Dermis blood vessel endothelial cell (primary cell): ENCODE measurements at regions not wholly inside any gene's neighbourhood (a gene's known extent, or its start where the extent isn't known, plus 50 kb on each side); places are given as distances from the start of the nearest gene placed in this dataset.
"Not testable (repeated sequence)": the region's sequence is repeated elsewhere in the genome, so short reads cannot be mapped to it uniquely, and the experiment has no call there.

Experiments used
- DNase-seq: peaks from one replicate; pipeline ENCODE4 v3.0.0; 2010

DNA sequence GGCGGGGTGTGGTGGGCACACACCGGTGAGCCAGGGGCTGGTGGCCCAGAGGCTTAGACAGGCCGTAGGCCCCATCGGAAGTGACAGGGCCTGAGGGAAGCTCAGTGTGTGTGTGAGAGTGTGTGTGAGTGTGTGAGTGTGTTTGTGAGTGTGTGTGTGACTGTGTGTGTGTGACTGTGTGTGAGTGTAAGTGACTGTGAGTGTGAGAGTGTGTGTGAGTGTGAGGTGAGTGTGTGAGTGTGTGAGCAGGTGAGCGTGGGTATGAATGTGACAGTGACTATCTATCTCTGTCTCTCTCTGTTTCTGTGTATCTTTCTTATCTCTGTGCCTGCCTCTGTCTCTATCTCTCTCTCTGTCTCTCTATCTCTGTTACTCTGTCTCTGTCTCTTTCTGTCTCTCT lies 171.6 kb downstream of the TMEM121 start:
- DNase-seq, result not testable (repeated sequence)

DNA sequence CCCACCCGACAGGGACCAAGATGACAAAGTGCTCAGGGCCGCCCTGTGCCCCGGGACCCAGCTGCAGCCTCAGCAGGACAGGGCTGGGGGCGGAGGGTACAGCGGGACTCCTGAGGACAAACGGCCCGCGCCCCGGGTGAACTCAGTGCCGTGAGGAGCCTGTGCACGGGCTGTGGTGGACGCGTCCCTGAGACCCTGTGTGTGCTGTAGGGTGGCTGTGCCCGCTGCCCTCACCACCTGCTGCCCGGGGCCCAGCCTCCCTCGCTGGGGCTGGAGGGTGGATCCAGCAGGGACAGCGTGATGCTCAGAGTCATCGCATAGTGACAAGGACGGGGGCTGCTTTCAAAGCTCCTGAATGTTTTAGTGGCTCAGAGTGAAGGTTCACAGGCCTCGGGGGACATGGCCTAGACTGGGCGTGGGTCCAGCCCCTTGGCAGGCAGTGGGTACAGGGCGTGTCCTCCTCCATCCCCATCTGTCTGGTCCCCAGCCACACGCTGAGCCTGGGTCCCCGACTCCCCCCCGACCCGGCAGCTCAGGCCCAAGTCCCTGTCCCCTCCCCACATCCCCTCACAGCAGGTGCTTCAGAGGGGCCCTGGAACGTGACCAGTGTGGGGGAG lies 172.7 kb downstream of the TMEM121 start:
- not testable (repeated sequence) for DNase-seq

DNA sequence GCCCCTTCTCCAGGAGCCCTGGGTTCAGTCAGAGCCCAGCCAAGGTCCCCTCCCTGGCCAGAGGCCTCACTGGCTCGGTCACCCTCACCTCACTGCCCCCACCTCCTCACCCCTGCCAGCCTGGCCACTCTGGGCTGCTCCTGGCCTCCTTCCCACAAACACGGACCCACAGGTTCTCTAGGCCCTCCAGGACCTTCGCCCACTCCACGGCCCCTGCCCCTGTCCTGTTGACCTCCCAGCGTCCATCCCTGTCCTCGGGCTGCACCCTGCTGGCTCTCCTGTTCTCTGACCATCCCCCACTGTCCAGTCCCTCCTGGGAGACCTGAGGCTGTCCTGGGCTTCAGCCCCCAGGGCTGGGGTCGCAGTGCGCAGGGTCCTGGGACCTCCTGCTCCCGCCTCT lies 173.3 kb downstream of the TMEM121 start:
- DNase-seq, result not testable (repeated sequence)

DNA sequence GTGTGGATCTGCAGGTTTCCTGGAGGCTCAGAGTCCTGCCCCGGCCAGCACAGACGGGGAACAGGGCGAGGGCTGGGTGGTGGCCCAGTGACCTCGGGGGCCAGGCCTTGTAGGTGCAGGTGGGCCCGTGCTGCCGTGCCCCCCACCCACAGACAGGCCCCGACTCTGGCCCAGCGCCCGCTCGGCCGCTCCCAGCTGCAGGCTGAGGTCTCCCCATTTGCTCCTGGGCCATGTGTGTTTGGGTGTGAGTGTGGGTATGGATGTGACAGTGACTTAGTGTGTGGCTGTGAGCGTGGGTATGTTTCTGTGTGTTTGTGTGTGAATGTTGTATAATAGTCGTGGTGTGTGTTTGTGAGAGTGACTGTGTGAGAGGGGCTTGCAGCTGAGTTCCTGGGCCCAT lies 173.8 kb downstream of the TMEM121 start:
- DNase-seq, result not testable (repeated sequence)

DNA sequence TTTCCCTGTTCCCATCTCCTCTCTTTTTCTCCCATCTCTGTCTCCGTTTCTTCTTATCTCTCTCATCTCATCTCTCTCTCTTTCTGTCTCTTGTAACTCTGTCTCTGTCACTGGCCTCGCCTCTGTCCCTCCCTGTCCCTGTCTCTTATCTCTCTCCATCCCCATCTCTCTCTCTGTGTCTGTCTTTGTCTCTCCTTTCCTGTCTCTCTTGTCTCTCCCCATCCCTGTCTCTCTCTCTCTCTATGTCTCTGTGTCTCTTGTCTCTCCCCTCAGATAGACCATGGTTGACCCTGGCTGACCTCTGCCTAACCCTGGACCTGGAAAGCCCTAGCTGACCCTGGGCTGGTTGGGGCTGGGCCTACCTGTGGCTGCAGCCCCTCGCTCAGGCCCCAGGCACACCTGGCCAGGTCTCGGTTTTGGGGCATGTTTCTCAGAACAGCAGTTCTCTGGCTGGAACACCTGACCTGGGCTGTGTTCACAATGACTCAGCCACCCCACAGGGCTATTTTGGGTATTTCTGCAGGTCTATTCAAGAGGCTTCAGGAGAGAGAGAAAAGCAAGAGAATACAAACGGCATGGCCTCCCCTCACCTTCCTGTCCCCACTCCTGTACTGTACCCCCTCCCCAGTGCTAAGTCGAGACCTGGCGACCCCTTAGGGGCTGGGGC lies 174.4 kb downstream of the TMEM121 start:
- DNase-seq, result no peak

DNA sequence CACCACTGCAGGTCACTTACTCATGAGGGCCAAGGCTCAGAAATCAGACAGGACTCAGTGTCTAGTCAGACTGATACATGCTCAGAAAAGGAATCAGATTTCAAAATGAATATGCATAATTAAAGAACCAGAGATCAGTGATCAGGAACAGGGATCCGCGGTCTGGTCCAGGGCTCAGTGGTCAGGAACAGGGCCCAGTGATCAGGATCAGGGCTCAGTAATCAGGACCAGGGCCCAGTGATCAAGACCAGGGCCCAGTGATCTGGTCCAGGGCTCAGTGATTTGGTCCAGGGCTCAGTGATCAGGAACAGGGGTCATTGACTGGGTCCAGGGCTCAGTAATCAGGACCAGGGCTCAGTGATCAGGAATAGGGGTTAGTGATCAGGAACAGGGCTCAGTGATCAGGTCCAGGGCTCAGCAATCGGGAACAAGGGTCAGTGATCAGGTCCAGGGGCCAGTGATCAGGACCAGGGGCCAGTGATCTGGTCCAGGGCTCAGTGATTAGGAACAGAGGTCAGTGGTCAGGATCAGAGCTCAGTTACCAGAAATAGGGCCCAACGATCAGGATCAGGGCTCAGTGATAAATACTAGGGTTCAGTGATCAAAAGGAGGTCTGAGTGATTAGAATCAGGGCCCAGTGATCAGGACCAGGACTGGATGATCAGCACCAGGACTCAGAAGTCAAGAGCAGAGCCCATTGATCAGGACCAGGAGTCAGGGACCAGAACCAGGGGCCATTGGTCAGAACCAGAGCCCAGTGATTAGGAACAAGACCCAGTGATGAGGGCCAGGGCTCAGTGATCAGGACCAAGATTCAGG lies 175.3 kb downstream of the TMEM121 start:
- no peak for DNase-seq

DNA sequence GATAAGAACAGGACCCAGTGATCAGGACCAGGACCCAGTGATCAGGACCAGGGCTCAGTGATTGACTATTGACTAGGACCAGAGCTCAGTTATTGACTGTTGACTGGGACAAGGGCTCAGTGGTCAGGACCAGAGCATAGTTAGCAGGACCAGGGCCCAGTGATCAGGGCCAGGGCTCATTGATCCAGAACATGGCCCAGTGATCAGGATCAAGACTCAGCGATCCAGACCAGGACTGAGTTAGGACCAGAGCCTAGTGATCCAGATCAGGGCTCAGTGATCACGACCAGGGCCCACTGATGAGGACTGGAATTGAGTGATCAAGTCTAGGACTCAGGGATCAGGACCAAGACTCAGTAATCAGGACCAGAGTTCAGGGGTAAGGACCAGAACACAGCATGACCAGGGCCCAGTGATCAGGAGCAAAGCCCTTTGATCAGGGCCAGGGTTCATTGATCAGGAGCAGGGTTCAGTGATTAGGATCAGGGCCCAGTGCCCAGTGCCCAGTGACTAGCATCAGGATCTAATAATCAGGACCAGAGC lies 176.0 kb downstream of the TMEM121 start:
- DNase-seq, result no peak

DNA sequence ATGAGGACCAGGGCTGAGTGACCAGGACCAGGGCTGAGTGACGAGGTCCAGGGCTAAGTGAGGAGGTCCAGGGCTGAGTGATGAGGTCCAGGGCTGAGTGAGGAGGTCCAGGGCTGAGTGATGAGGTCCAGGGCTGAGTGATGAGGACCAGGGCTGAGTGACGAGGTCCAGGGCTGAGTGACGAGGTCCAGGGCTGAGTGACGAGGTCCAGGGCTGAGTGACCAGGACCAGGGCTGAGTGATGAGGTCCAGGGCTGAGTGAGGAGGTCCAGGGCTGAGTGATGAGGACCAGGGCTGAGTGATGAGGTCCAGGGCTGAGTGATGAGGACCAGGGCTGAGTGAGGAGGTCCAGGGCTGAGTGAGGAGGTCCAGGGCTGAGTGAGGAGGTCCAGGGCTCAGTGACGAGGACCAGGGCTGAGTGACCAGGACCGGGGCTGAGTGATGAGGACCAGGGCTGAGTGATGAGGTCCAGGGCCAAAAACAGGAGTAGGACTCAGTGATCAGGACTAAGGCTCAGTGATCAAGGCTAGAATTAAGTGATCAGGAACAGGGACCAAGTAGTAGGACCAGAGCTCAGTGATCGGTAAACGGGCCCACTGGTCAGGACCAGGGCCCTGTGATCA lies 176.8 kb downstream of the TMEM121 start:
- DNase-seq, result not testable (repeated sequence)

DNA sequence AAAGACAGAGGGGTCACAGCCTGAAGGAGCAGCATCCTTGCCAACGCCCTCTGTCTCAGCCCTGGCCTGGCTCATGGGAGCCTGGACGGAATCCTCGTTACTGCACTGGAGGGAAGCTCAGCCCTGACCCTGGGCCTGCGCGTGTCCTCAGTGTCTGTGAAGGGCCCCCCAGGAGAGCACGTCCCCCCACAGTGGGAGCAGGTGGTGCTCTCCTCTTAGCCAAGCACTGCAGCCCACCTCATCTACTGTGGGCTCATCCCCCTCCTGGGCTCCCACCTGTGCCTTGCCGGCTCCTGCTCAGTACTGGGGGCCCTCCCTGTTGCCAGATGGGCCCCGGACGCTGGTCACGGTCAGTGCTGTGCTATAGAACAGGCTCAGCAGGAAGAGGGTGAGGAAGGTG lies 177.7 kb downstream of the TMEM121 start:
- DNase-seq, result not testable (repeated sequence)

DNA sequence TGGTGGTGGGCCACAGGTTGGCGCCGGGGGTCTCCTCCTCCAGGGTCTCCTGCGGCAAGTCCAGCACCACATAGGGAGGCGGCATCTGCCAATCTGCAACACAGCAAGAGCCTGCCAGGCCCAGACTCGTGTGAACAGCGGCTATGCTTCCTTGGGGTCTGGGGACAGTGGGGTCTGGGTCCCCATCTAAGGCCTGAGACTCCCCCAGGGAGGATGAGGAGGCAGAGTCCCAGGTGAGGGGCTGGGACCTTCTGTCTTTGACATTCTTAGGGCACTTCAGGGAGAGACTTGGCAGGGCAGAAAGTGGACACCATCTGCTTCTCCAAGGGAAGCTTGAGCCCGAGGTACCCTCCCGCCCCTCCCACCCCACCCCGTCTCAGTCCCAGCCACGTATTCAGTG lies 178.1 kb downstream of the TMEM121 start:
- not testable (repeated sequence) for DNase-seq

DNA sequence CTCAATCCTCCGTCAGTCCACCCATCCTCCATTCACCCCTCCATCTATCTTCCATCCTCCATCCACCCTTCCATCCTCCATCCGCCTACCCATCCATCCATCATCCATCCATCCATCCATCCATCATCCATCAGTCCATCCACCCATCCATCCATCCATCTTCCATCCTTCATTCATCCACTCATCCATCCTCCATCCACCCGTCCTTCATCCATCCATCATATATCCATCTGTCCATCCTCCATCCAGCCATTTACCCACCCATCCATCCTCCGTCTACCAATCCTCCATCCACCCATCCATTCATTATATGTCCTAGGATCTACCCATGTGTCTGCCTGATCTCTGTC lies 179.1 kb downstream of the TMEM121 start:
- DNase-seq, result not testable (repeated sequence)

DNA sequence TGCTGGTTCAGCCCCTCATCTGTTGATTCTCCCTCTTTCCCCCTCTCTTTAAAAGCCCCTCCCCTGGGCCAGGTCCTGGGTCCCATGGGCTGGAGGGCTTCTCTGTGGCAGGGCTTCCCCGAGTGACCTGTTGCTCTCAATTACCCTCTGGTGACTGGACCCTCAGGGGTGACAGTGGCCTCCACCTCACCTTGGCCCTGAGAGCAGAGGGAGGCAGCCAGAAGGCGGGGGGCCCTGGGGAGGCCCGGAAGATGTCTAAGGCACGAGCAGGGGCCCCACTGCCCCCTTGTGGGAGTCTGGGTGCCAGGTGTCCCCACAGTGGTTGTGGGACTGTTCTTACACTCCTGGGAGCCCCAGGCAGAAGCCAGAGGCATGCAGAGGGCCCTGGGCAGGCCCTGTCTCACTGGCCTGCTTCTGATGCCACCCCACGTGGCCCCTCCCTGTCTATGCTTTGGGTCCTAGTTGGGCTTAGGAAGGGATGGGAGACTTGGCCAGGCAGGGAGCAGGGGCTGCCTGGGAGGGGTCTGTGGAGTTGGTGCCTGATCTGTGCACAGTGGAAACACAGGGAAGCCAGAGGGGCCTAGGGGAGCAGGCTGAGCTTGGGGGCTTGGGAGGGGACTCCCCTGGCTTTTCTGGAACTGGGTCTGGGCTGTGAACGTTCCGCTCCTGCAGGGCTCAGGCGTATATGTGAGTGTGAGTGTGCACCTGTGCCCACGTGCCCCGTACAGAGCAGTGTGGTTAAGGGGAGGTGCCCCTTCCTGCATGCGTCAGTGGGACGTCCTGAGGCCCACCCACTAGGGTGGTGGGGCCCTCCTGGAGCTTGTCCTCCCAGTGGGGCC lies 179.7 kb downstream of the TMEM121 start:
- DNase-seq, result not testable (repeated sequence)

DNA sequence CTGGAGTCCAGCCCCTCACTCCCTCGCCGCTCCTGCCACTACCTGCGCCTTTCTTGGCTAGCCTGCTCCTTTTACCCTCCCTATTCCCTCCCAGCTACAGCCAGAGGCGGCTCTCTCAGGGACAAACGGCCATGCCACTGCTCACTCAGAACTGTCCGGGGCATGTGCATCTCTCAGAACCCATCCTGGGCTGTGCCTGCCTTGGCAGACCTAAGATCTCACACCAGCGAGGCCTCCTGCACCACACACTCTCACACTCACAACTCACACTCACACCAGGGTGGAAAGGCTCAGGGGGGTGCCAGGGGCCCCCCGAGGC lies 180.3 kb downstream of the TMEM121 start:
- DNase-seq, result not testable (repeated sequence)

DNA sequence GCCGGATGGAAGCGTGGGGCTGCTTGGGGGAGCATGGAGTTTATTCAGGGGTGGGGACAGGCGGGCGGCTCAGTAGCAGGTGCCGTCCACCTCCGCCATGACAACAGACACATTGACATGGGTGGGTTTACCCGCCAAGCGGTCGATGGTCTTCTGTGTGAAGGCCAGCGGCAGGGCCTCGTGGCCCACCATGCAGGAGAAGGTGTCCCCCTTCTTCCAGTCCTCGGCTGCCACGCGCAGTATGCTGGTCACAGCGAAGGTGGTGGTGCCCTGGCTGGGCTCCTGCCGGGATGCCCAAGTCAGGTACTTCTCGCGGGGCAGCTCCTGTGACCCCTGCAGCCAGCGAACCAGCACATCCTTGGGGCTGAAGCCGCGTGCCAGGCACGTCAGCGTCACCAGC lies 180.7 kb downstream of the TMEM121 start:
- not testable (repeated sequence) for DNase-seq

DNA sequence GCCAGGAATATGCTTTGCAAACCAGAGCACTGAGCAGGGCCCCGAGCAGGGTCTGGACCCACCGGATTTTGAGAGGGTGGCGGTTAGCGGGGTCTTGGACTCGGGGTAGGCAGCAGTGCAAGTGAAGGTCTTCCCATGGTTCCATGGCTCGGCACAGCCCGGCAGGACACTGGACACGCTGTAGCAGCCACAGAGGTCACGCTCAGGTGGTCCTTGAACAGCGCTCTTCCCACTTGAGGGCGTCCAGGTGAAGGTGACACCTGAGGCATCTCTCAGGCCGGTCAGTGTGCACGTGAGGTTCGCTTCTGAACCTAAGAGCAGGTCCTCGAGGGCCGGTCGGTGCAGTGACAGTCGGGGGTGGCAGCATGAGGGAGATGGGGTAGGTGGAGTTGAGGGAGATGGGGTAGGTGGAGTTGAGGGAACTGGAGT lies 181.4 kb downstream of the TMEM121 start:
- not testable (repeated sequence) for DNase-seq

DNA sequence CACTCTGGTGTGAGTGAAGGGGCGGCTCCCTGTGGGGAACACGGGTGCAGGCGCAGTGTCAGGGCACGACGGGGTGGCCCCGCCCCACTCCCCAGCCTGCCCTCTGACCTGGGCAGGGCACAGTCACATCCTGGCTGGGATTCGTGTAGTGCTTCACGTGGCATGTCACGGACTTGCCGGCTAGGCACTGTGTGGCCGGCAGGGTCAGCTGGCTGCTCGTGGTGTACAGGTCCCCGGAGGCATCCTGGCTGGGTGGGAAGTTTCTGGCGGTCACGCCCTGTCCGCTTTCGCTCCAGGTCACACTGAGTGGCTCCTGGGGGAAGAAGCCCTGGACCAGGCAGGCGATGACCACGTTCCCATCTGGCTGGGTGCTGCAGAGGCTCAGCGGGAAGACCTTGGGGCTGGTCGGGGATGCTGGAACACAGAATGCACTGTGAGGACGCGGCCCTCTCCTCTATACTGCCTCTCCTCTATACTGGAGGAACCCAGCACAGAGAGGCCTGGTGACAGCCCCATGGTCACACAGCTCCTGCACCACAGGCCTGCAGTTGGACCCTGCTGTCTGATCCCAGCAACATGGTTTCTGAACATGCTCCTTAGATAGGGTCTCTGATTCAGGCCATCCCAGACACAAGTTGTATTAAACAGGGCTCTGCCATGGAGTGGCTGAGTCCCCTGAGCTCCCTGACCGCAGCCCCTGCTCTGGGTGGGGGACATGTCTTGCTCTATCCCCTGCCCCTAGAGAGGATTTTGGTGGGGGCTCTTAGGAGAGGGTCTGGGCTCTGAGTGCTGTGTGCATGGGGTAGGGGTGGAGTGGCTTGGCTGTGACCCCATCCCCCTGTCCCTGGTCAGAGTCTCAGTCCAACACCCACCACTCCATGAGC lies 182.1 kb downstream of the TMEM121 start:
- not testable (repeated sequence) for DNase-seq

DNA sequence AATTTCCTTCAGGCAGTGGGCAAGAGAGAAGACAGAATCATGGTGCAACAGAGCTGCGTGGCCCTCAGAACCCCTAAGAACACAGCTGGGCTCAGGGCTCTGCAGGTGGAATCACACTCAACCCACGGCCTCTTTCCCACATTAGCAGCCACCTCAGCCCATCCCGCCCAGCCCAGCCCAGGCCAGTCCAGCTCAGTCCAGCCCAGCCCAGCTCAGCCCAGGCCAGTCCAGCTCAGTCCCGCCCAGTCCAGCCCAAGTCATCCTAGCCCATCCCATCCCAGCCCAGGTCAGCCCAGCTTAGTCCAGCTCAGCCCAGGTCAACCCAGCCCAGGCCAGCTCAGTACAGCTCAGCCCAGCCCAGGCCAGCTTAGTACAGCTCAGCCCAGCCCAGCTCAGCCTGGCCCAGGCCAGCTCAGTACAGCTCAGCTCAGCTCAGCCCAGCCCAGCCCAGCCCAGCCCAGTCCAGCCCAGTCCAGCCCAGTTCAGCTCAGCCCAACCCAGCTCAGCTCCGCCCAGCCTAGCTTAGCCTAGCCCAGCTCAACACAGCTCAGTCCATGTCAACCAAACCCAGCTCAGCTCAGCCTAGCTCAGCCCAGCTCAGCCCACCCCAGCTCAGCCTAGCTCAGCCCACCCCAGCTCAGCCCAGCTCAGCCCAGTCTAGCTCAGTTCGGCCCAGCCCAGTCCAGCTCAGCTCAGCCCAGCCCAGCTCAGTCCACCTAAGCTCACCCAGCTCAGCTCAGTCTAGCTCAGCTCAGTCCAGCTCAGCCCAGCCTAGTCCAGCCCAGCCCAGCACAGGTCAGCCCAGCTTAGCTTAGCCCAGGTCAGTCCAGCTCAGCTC lies 183.1 kb downstream of the TMEM121 start:
- no peak for DNase-seq

DNA sequence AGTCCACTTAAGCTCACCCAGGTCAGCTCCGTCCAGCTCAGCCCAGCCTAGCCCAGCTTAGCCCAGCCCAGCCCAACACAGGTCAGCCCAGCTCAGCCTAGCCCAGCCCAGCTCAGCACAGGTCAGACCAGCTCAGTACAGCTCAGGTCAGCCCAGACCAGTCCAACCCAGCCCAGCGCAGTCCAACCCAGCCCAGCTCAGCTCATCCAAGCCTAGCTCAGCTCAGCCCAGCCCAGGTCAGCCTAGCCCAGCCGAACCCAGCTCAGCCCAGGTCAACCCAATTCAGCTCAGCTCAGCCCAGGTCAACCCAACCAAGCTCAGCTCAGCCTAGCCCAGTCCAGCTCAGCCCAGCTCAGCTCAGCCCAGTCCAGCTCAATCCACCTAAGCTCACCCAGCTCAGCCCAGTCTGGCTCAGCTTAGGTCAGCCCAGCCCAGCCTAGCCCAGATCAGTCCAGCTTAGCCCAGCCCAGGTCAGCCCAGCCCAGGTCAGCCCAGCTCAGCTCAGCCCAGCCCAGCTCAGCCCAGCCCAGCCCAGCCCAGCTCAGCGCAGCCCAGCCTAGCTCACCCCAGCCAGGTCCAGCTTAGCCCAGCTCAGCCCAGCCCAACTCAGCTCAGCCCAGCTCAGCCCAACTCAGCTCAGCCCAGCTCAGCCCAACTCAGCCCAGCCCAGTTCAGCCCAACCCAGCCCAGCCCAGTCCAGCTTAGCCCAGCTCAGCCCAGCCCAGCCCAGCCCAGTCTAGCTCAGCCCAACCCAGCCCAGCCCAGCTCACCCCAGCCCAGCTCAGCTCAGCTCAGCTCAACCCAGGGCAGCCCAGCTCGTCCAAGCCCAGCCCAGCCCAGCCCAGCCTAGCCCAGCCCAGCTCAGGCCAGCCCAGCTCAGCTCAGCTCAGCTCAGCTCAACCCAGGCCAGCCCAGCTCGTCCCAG lies 184.0 kb downstream of the TMEM121 start:
- DNase-seq, result no peak

DNA sequence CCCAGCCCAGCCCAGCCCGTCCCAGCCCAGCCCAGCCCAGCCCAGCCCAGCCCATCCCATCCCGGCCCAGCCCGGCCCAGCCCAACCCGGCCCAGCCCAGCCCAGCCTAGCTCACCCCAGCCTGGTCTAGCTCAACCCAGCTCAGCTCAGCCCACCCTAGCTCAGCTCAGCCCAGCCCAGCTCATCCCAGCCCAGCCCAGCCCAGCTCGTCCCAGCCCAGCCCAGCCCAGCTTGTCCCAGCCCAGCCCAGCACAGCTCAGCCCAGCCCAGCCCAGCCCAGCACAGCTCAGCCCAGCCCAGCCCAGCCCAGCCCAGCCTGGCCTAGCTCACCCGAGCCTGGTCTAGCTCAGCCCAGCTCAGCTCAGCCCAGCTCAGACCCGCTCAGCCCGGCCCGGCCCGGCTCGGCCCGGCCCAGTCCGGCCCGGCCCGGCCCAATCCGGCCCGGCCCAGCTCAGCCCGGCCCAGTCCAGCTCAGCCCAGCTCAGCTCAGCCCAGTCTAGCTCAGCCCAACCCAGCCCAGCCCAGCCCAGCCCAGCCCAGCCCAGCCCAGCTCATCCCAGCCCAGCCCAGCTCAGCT lies 184.7 kb downstream of the TMEM121 start:
- DNase-seq, result no peak
